Endothelial cell of umbilical vein (primary cell): ENCODE measurements at regions not wholly inside any gene's neighbourhood (a gene's known extent, or its start where the extent isn't known, plus 50 kb on each side); places are given as distances from the start of the nearest gene placed in this dataset.

ENCODE experiments used
- BruUV-seq: library from RNA; stranded (reverse); fragments of 400-500 nt; replicated peaks from 2 replicates; lab custom pipeline; 2021; lab: Mats Ljungman, UMichigan
- CTCF ChIA-PET: fragments of 300-600, 350-600 bp; sonication (Branson Sonifier 250); formaldehyde crosslinking; loops from one replicate; lab custom pipeline; 2021; ENCODE audit warnings: antibody characterized with exemption, inconsistent platforms; lab: Charles Lee
- POLR2A ChIA-PET: fragments of 300-600, 350-600 bp; sonication (Branson Sonifier 250); formaldehyde crosslinking; loops from one replicate; lab custom pipeline; 2021; ENCODE audit warnings: antibody characterized with exemption, inconsistent platforms; lab: Charles Lee
- DNase-seq: peaks from one replicate; pipeline ENCODE4 v3.0.0-alpha.2; 2011; ENCODE audit warnings: low read depth, low spot score
- FAIRE-seq: peaks from 2 replicates; lab custom pipeline; 2011; peaks lifted over from hg19 to GRCh38; lab: Jason Lieb, UNC
- H2AFZ ChIP-seq: 2 replicates; pipeline ENCODE4 v1.6.0; 2012; ENCODE audit warnings: low read depth, low read length, control low read depth, inconsistent platforms
- H3K27ac ChIP-seq: 2 replicates; pipeline ENCODE4 v1.5.1; 2011; ENCODE audit warnings: low read depth, mild to moderate bottlenecking, control low read depth, low read length, moderate library complexity; ENCODE audit not compliant: insufficient read depth
- H3K27me3 ChIP-seq, 2 experiments: 2 replicates each; pipeline versions ENCODE4 v1.6.0 to v1.6.1; 2011; ENCODE audit warnings: low read length in 2 of 2, mixed read lengths in 1 of 2; ENCODE audit not compliant: control insufficient read depth in 2 of 2, insufficient read depth in 2 of 2
- H3K36me3 ChIP-seq, 2 experiments: 2 replicates in 1 of 2; 3 replicates in 1 of 2; pipeline ENCODE4 v1.5.1; 2011; ENCODE audit warnings: low read length in 2 of 2, mild to moderate bottlenecking in 1 of 2, moderate library complexity in 1 of 2; ENCODE audit not compliant: control insufficient read depth in 2 of 2, insufficient read depth in 2 of 2; ENCODE audit errors: extremely low read depth in 1 of 2
- H3K4me1 ChIP-seq: 3 replicates; pipeline ENCODE4 v1.5.1; 2011; ENCODE audit warnings: mild to moderate bottlenecking, low read length; ENCODE audit not compliant: control insufficient read depth, insufficient read depth; ENCODE audit errors: extremely low read depth
- H3K4me2 ChIP-seq: 2 replicates; pipeline ENCODE4 v1.6.1; 2011; ENCODE audit warnings: low read length, control low read depth, mixed read lengths; ENCODE audit not compliant: insufficient read depth
- H3K4me3 ChIP-seq, 3 experiments: fragments of 200-600 bp in 1 of 3; sonication (generic), shearing (Covaris generic) in 1 of 3; replicated peaks in 1 of 3; 2 replicates each; pipeline ENCODE4 v1.5.1; 2011 to 2016; ENCODE audit warnings: control low read depth in 3 of 3, low read length in 3 of 3, mild to moderate bottlenecking in 2 of 3, inconsistent platforms in 1 of 3, low read depth in 1 of 3, moderate library complexity in 1 of 3; ENCODE audit not compliant: insufficient read depth in 1 of 3
- H3K79me2 ChIP-seq: 2 replicates; pipeline ENCODE4 v1.6.0; 2012; ENCODE audit warnings: low read length, inconsistent platforms; ENCODE audit not compliant: control insufficient read depth, insufficient read depth
- H3K9ac ChIP-seq: replicated peaks from 2 replicates; pipeline ENCODE3; 2011; ENCODE audit warnings: low read length, control low read depth; ENCODE audit not compliant: insufficient read depth; ENCODE audit errors: extremely low read depth
- H3K9me1 ChIP-seq: replicated peaks from 3 replicates; pipeline ENCODE4 v1.6.0; 2011; ENCODE audit warnings: mild to moderate bottlenecking, low read length; ENCODE audit not compliant: control insufficient read depth, insufficient read depth; ENCODE audit errors: extremely low read depth
- H3K9me3 ChIP-seq: replicated peaks from 2 replicates; pipeline ENCODE4 v1.5.1; 2012; ENCODE audit warnings: low read length, inconsistent platforms; ENCODE audit not compliant: control insufficient read depth, insufficient read depth
- H4K20me1 ChIP-seq: replicated peaks from 2 replicates; pipeline ENCODE3; 2011; ENCODE audit warnings: mild to moderate bottlenecking, low read length; ENCODE audit not compliant: control insufficient read depth, insufficient read depth; ENCODE audit errors: extremely low read depth
- EZH2 ChIP-seq: IDR thresholded peaks from 2 replicates; pipeline ENCODE4 v1.6.1; 2012; ENCODE audit warnings: borderline replicate concordance, low read depth, mild to moderate bottlenecking, moderate library complexity, low read length, inconsistent platforms; ENCODE audit not compliant: severe bottlenecking
- FOS ChIP-seq: IDR thresholded peaks from 2 replicates; pipeline ENCODE4 v1.6.1; 2011; ENCODE audit warnings: mild to moderate bottlenecking, low read length, moderate library complexity, borderline replicate concordance; ENCODE audit not compliant: insufficient read depth
- GATA2 ChIP-seq: IDR thresholded peaks from 2 replicates; pipeline ENCODE4 v1.7.0; 2011; ENCODE audit warnings: low read depth, mild to moderate bottlenecking, moderate library complexity, mixed read lengths, low read length; ENCODE audit not compliant: insufficient read length, insufficient read depth
- JUN ChIP-seq: IDR thresholded peaks from 2 replicates; pipeline ENCODE4 v1.6.1; 2011; ENCODE audit warnings: borderline replicate concordance, low read depth; ENCODE audit not compliant: insufficient read length, insufficient read depth
- MYC ChIP-seq: IDR thresholded peaks from one replicate; pipeline ENCODE4 v1.6.1; 2011; ENCODE audit warnings: mild to moderate bottlenecking, low read depth, low read length
- POLR2A ChIP-seq: IDR thresholded peaks from 2 replicates; pipeline ENCODE4 v1.6.1; 2012; ENCODE audit warnings: low read depth, mild to moderate bottlenecking, control low read depth, low read length
- POLR2AphosphoS5 ChIP-seq: IDR thresholded peaks from 2 replicates; pipeline ENCODE4 v1.6.1; 2012; ENCODE audit warnings: low read depth, mild to moderate bottlenecking, control low read depth, low read length, moderate library complexity; ENCODE audit not compliant: insufficient read depth
- dilution Hi-C: fragments of 300-500 bp; cut with MboI; formaldehyde crosslinking; loops from one replicate; pipeline ENCODE4 v1.15.0; 2019; ENCODE audit warnings: low sequenced_read_pairs; ENCODE audit not compliant: extremely low pct_ligation_motif_present
- intact Hi-C: fragments of 100-400 bp; cut with micrococcal nuclease; formaldehyde crosslinking; loops from one replicate; pipeline ENCODE4 v1.10.0; 2022
- TF ChIP-seq, protein P1 (sequence below), 2 donors: IDR thresholded peaks; 1 replicate in 1 of 2; 2 replicates in 1 of 2; pipeline ENCODE4 v1.5.1; 2011; ENCODE audit warnings: low read length in 2 of 2, mild to moderate bottlenecking in 2 of 2, moderate library complexity in 2 of 2, control low read depth in 1 of 2, inconsistent platforms in 1 of 2, low read depth in 1 of 2; ENCODE audit not compliant: insufficient read depth in 1 of 2; ENCODE audit errors: extremely low read depth in 1 of 2
- TF ChIP-seq, protein P2 (sequence below): IDR thresholded peaks from 2 replicates; pipeline ENCODE4 v1.6.1; 2011; ENCODE audit not compliant: insufficient read depth, insufficient read length

DNA sequence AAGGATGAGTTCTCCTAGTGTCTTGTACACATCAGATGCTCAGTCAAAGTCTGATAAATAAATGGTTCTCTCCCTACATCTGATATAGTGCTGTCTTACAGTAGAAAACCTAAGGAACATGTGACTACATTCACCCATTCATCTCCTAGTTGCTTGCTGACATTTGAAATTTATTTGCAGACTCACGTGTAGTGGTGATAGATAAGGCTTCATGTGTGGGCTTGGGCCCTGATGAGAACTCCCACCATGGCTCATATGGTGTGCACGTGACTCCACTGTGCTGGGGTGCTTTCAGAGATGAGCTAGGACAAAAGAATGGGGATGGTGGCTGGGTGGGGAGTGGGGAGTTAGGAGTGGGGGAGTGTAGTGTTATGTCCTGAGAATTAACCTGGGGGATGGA is 287.3 kb downstream of the RPS24 start:
- H3K4me2 ChIP-seq, result no peak overlapping the region
- DNase-seq, result no peak
- H3K9ac ChIP-seq, result no peak overlapping the region
- H3K4me3 ChIP-seq, result no peak overlapping the region
- TF ChIP-seq, protein P1, sequence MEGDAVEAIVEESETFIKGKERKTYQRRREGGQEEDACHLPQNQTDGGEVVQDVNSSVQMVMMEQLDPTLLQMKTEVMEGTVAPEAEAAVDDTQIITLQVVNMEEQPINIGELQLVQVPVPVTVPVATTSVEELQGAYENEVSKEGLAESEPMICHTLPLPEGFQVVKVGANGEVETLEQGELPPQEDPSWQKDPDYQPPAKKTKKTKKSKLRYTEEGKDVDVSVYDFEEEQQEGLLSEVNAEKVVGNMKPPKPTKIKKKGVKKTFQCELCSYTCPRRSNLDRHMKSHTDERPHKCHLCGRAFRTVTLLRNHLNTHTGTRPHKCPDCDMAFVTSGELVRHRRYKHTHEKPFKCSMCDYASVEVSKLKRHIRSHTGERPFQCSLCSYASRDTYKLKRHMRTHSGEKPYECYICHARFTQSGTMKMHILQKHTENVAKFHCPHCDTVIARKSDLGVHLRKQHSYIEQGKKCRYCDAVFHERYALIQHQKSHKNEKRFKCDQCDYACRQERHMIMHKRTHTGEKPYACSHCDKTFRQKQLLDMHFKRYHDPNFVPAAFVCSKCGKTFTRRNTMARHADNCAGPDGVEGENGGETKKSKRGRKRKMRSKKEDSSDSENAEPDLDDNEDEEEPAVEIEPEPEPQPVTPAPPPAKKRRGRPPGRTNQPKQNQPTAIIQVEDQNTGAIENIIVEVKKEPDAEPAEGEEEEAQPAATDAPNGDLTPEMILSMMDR (IDR thresholded peaks at IDR 0.05; ENCODE audit: extremely low read depth in 1 of 2, insufficient read depth in 1 of 2, low read depth in 1 of 2, low read length in 2 of 2), result no peak
- no peak for TF ChIP-seq POLR2A
- no peak for TF ChIP-seq POLR2AphosphoS5
- no peaks in the 10 kb centered on the region for H4K20me1 ChIP-seq
- POLR2A ChIA-PET, result no interaction called here
- no peaks in the 10 kb centered on the region for H3K36me3 ChIP-seq
- CTCF ChIA-PET, result no interaction called here
- no peaks in the 10 kb centered on the region for H3K4me1 ChIP-seq
- no peak overlapping the region for H3K27ac ChIP-seq
- dilution Hi-C loops (no loop called here), intact Hi-C loops (no loop called here)
- H3K27me3 ChIP-seq, result peaks cover 3 to 14% of the 10 kb centered on the region in 2 experiments
- no peak overlapping the region for H2AFZ ChIP-seq
- no peak for FAIRE-seq
- no peaks in the 10 kb centered on the region for H3K9me3 ChIP-seq
- BruUV-seq, result no TSS peak
- no peaks in the 10 kb centered on the region for H3K9me1 ChIP-seq
- H3K79me2 ChIP-seq, result no peaks in the 10 kb centered on the region

DNA sequence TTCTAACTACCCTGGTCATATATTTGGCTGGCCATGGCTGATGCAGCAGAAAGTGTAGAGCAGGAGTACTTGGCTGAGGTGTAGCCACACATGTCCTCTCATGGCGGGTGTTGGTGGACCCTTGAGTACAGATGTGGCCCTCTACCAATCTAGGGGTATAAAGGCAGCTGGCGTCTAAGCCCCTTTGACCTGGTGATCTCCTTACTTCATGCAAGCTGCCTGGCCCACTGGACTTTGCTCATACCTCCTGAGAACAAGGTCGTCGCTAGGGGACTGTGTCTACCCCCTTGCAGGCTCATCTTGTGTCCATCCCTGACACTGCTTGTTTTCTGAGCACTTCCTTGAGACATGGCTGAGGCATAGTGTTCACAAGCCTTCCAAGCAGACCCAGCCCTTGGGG is 287.8 kb downstream of the RPS24 start:
- BruUV-seq, result no TSS peak
- intact Hi-C loops, result no loop called here

More for the DNA sequence above, 287.8 kb downstream of the RPS24 start:
- H3K27ac ChIP-seq, result no peak overlapping the region
- TF ChIP-seq JUN (no peak), EZH2 (no peak), MYC (no peak), POLR2AphosphoS5 (no peak), GATA2 (no peak), POLR2A (no peak), FOS (no peak)
- TF ChIP-seq, protein P2, sequence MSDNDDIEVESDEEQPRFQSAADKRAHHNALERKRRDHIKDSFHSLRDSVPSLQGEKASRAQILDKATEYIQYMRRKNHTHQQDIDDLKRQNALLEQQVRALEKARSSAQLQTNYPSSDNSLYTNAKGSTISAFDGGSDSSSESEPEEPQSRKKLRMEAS, result no peak
- TF ChIP-seq, protein P1 (IDR thresholded peaks at IDR 0.05; ENCODE audit: extremely low read depth in 1 of 2, insufficient read depth in 1 of 2, low read depth in 1 of 2, low read length in 2 of 2), result no peak
- H3K4me3 ChIP-seq, result no peak overlapping the region
- no peaks in the 10 kb centered on the region for H3K4me1 ChIP-seq
- H3K79me2 ChIP-seq, result no peaks in the 10 kb centered on the region
- dilution Hi-C loops, result no loop called here
- H3K27me3 ChIP-seq, result peaks cover 3 to 14% of the 10 kb centered on the region in 2 experiments
- no peaks in the 10 kb centered on the region for H4K20me1 ChIP-seq
- CTCF ChIA-PET, result no interaction called here
- H3K9me1 ChIP-seq, result no peaks in the 10 kb centered on the region
- no peaks in the 10 kb centered on the region for H3K36me3 ChIP-seq
- POLR2A ChIA-PET, result no interaction called here
- H3K4me2 ChIP-seq, result no peak overlapping the region
- DNase-seq (no peak), FAIRE-seq (no peak)
- no peak overlapping the region for H2AFZ ChIP-seq
- H3K9ac ChIP-seq, result no peak overlapping the region
- no peaks in the 10 kb centered on the region for H3K9me3 ChIP-seq
